GM12891 (cell line): ENCODE measurements at regions not wholly inside any gene's neighbourhood (a gene's known extent, or its start where the extent isn't known, plus 50 kb on each side); places are given as distances from the start of the nearest gene placed in this dataset.

Source experiments
- DNase-seq: peaks from one replicate; pipeline ENCODE4 v3.0.0; 2011; ENCODE audit warnings: low spot score; ENCODE audit not compliant: insufficient read length
- FAIRE-seq: peaks from 2 replicates; lab custom pipeline; 2011; peaks lifted over from hg19 to GRCh38; lab: Jason Lieb, UNC
- PAX5 ChIP-seq: IDR thresholded peaks from 2 replicates; pipeline ENCODE4 v1.6.1; 2011; ENCODE audit warnings: low read length, moderate library complexity, mild to moderate bottlenecking; ENCODE audit not compliant: insufficient read depth, severe bottlenecking
- POLR2A ChIP-seq: IDR thresholded peaks from 2 replicates; pipeline ENCODE4 v1.6.1; 2011; ENCODE audit warnings: low read depth, low read length, control low read depth
- POLR2AphosphoS5 ChIP-seq: IDR thresholded peaks from 2 replicates; pipeline ENCODE4 v1.6.1; 2011; ENCODE audit warnings: low read depth, low read length, control low read depth
- POU2F2 ChIP-seq: IDR thresholded peaks from 2 replicates; pipeline ENCODE4 v1.6.1; 2011; ENCODE audit warnings: low read depth, mild to moderate bottlenecking, control low read depth, low read length, moderate library complexity
- SPI1 ChIP-seq: IDR thresholded peaks from 2 replicates; pipeline ENCODE4 v1.6.1; 2011; ENCODE audit warnings: low read depth, low read length, control low read depth
- TAF1 ChIP-seq: IDR thresholded peaks from 2 replicates; pipeline ENCODE4 v1.6.1; 2011; ENCODE audit warnings: low read depth, low read length, control low read depth

GRCh38 chr2:146094185-146094584 lies 1574.3 kb upstream of the ZEB2 start:
- FAIRE-seq = no peak
- no peak for DNase-seq
- no peak for TF ChIP-seq TAF1
- TF ChIP-seq POU2F2 = no peak
- TF ChIP-seq POLR2AphosphoS5 = no peak
- TF ChIP-seq SPI1 = no peak
- no peak for TF ChIP-seq PAX5

- DNase-seq (no peak), FAIRE-seq (no peak)
- no peak for TF ChIP-seq PAX5
- TF ChIP-seq POLR2A = no peak
- no peak for TF ChIP-seq SPI1
- no peak for TF ChIP-seq POLR2AphosphoS5
- TF ChIP-seq POU2F2 = no peak
- no peak for TF ChIP-seq TAF1
Observed at GRCh38 chr2:146081459-146081858, 1561.5 kb upstream of the ZEB2 start.

- FAIRE-seq = no peak
Observed at GRCh38 chr2:146080925-146081324, 1561.0 kb upstream of the ZEB2 start.

GRCh38 chr2:146079216-146079615 lies 1559.3 kb upstream of the ZEB2 start:
- TF ChIP-seq POLR2A (no peak), PAX5 (no peak), POU2F2 (no peak), POLR2AphosphoS5 (no peak), TAF1 (no peak), SPI1 (no peak)
- DNase-seq (no peak), FAIRE-seq (no peak)

More at GRCh38 chr2:146080925-146081324, 1561.0 kb upstream of the ZEB2 start:
- no peak for DNase-seq
- no peak for TF ChIP-seq SPI1
- TF ChIP-seq POU2F2 = no peak
- TF ChIP-seq TAF1 = no peak
- no peak for TF ChIP-seq POLR2A
- TF ChIP-seq PAX5 = no peak
- TF ChIP-seq POLR2AphosphoS5 = no peak

GRCh38 chr2:146077156-146077555 lies 1557.2 kb upstream of the ZEB2 start:
- DNase-seq (no peak), FAIRE-seq (no peak)
- TF ChIP-seq PAX5 = no peak
- TF ChIP-seq POLR2A = no peak

GRCh38 chr2:146068051-146068450 lies 1548.1 kb upstream of the ZEB2 start:
- TF ChIP-seq SPI1 = no peak
- TF ChIP-seq TAF1 = no peak
- no peak for TF ChIP-seq POLR2A
- no peak for TF ChIP-seq POLR2AphosphoS5
- TF ChIP-seq PAX5 = no peak
- TF ChIP-seq POU2F2 = no peak
- FAIRE-seq = no peak

GRCh38 chr2:146048141-146048540 lies 1528.2 kb upstream of the ZEB2 start:
- TF ChIP-seq POLR2AphosphoS5 = no peak
- no peak for TF ChIP-seq POU2F2
- no peak for TF ChIP-seq PAX5
- no peak for TF ChIP-seq TAF1
- no peak for TF ChIP-seq POLR2A
- TF ChIP-seq SPI1 = no peak
- FAIRE-seq = no peak
- no peak for DNase-seq

More at GRCh38 chr2:146068051-146068450, 1548.1 kb upstream of the ZEB2 start:
- DNase-seq = no peak

- FAIRE-seq (no peak), DNase-seq (no peak)
- TF ChIP-seq POU2F2 (no peak), PAX5 (no peak), POLR2A (no peak), POLR2AphosphoS5 (no peak), TAF1 (no peak), SPI1 (no peak)
Observed at GRCh38 chr2:146041274-146041910, 1521.5 kb upstream of the ZEB2 start.

GRCh38 chr2:146040051-146040450 lies 1520.1 kb upstream of the ZEB2 start:
- no peak for FAIRE-seq
- DNase-seq = no peak
- no peak for TF ChIP-seq POLR2A

GRCh38 chr2:146038014-146038413 lies 1518.1 kb upstream of the ZEB2 start:
- DNase-seq = no peak
- no peak for FAIRE-seq
- no peak for TF ChIP-seq POLR2AphosphoS5
- no peak for TF ChIP-seq POLR2A
- TF ChIP-seq POU2F2 = no peak
- no peak for TF ChIP-seq SPI1
- no peak for TF ChIP-seq TAF1
- TF ChIP-seq PAX5 = no peak

- no peak for TF ChIP-seq POU2F2
- TF ChIP-seq POLR2A = no peak
- TF ChIP-seq TAF1 = no peak
- no peak for TF ChIP-seq SPI1
- no peak for TF ChIP-seq POLR2AphosphoS5
- no peak for TF ChIP-seq PAX5
- FAIRE-seq (no peak), DNase-seq (no peak)
Observed at GRCh38 chr2:146037334-146037870, 1517.5 kb upstream of the ZEB2 start.
